SK-N-SH (cell line): ENCODE measurements at regions not wholly inside any gene's neighbourhood (a gene's known extent, or its start where the extent isn't known, plus 50 kb on each side); places are given as distances from the start of the nearest gene placed in this dataset.

Experiments used
- CTCF ChIA-PET: fragments of 300-600, 350-600 bp; formaldehyde crosslinking; extraction: SDS; loops from one replicate; lab custom pipeline; 2021; lab: Yijun Ruan, JAX
- POLR2A ChIA-PET: fragments of 350-600 bp; sonication (Branson Sonifier 250); formaldehyde crosslinking; extraction: SDS; loops from one replicate; lab custom pipeline; 2020; ENCODE audit warnings: antibody characterized with exemption, inconsistent platforms; lab: Yijun Ruan, JAX
- DNase-seq: peaks from one replicate; pipeline ENCODE4 v3.0.0; 2012
- H2AFZ ChIP-seq: fragments of 200-600 bp; sonication (generic); 2 replicates; pipeline ENCODE4 v1.8.1; 2016; ENCODE audit warnings: antibody characterized with exemption, mild to moderate bottlenecking, low read depth
- H3F3A ChIP-seq: fragments of 200-600 bp; sonication (generic); replicated peaks from 2 replicates; pipeline ENCODE3; 2016; ENCODE audit warnings: antibody characterized with exemption, mild to moderate bottlenecking; ENCODE audit not compliant: insufficient read depth
- H3K27ac ChIP-seq, 2 experiments: fragments of 200-500 bp in 1 of 2; fragments of 200-600 bp in 1 of 2; sonication (Bioruptor generic) in 1 of 2; sonication (generic), shearing (Covaris generic) in 1 of 2; 2 replicates each; pipeline versions ENCODE4 v1.5.1 to v1.6.1; 2014 to 2016; ENCODE audit warnings: low read depth in 2 of 2, inconsistent platforms in 1 of 2, low read length in 1 of 2, mild to moderate bottlenecking in 1 of 2, mixed read lengths in 1 of 2
- H3K27me3 ChIP-seq: fragments of 200-600 bp; sonication (generic), shearing (Covaris generic); 2 replicates; pipeline ENCODE4 v1.6.1; 2016; ENCODE audit warnings: mixed run types; ENCODE audit not compliant: insufficient read depth
- H3K36me3 ChIP-seq, 2 experiments: fragments of 200-500 bp in 1 of 2; fragments of 200-600 bp in 1 of 2; sonication (Bioruptor generic) in 1 of 2; sonication (generic) in 1 of 2; replicated peaks in 1 of 2; 2 replicates each; pipeline versions ENCODE3 to v1.5.1; 2014 to 2016; ENCODE audit warnings: low read length in 1 of 2, mild to moderate bottlenecking in 1 of 2; ENCODE audit not compliant: insufficient read depth in 2 of 2, control insufficient read depth in 1 of 2
- H3K4me1 ChIP-seq, 2 experiments: fragments of 200-500 bp in 1 of 2; fragments of 200-600 bp in 1 of 2; sonication (Bioruptor generic) in 1 of 2; sonication (generic), shearing (Covaris generic) in 1 of 2; 2 replicates each; pipeline versions ENCODE4 v1.5.1 to v1.6.1; 2014 to 2016; ENCODE audit warnings: low read depth in 1 of 2, low read length in 1 of 2, mixed run types in 1 of 2; ENCODE audit not compliant: insufficient read depth in 2 of 2, control insufficient read depth in 1 of 2
- H3K4me2 ChIP-seq: fragments of 200-600 bp; sonication (generic), shearing (Covaris generic); 2 replicates; pipeline ENCODE4 v1.6.1; 2017; ENCODE audit warnings: mixed run types
- H3K4me3 ChIP-seq, 2 experiments: fragments of 200-500 bp in 1 of 2; fragments of 200-600 bp in 1 of 2; sonication (Bioruptor generic) in 1 of 2; sonication (generic), shearing (Covaris generic) in 1 of 2; 2 replicates each; pipeline versions ENCODE4 v1.5.1 to v1.8.1; 2014 to 2016; ENCODE audit warnings: low read depth in 2 of 2, inconsistent platforms in 1 of 2, low read length in 1 of 2, mild to moderate bottlenecking in 1 of 2, mixed read lengths in 1 of 2, moderate library complexity in 1 of 2
- H3K79me2 ChIP-seq: fragments of 200-600 bp; sonication (generic); 2 replicates; pipeline ENCODE4 v1.8.1; 2017; ENCODE audit warnings: mild to moderate bottlenecking; ENCODE audit not compliant: insufficient read depth
- H3K9ac ChIP-seq: fragments of 200-600 bp; sonication (generic); 2 replicates; pipeline ENCODE4 v1.6.1; 2017; ENCODE audit warnings: mixed run types
- H3K9me2 ChIP-seq: fragments of 200-600 bp; sonication (generic); 2 replicates; pipeline ENCODE4 v1.6.1; 2017; ENCODE audit warnings: mixed run types
- H3K9me3 ChIP-seq: fragments of 200-600 bp; sonication (generic); 2 replicates; pipeline ENCODE4 v1.6.1; 2017; ENCODE audit warnings: mixed run types, mild to moderate bottlenecking, moderate library complexity
- H4K20me1 ChIP-seq: fragments of 200-600 bp; sonication (generic); 2 replicates; pipeline ENCODE4 v1.6.1; 2017; ENCODE audit warnings: mild to moderate bottlenecking, mixed run types; ENCODE audit not compliant: insufficient read depth
- EZH2phosphoT487 ChIP-seq: fragments of 200-600 bp; sonication (generic); IDR thresholded peaks from 2 replicates; pipeline ENCODE4 v1.6.1; 2017; ENCODE audit warnings: low read depth, mixed run types, mild to moderate bottlenecking, antibody characterized with exemption, moderate library complexity, borderline replicate concordance
- FOXJ3 ChIP-seq: sonication (generic); formaldehyde crosslinking; IDR thresholded peaks from 2 replicates; pipeline ENCODE4 v1.5.1; 2020; ENCODE audit warnings: mild to moderate bottlenecking, missing genetic modification reagents
- JUND ChIP-seq: IDR thresholded peaks from 2 replicates; pipeline ENCODE4 v1.4.0; 2012
- MEF2A ChIP-seq: IDR thresholded peaks from 2 replicates; pipeline ENCODE4 v1.4.0; 2012; ENCODE audit warnings: low read depth, borderline replicate concordance
- MXI1 ChIP-seq: IDR thresholded peaks from 2 replicates; pipeline ENCODE4 v1.6.1; 2012; ENCODE audit warnings: mild to moderate bottlenecking, low read depth, low read length, improper control_type of control experiment
- NFIC ChIP-seq: IDR thresholded peaks from 2 replicates; pipeline ENCODE4 v1.4.0; 2012; ENCODE audit warnings: borderline replicate concordance
- NRF1 ChIP-seq: IDR thresholded peaks from 2 replicates; pipeline ENCODE4 v1.6.1; 2012; ENCODE audit warnings: low read depth, mild to moderate bottlenecking, low read length
- POLR2AphosphoS5 ChIP-seq: IDR thresholded peaks from 2 replicates; pipeline ENCODE4 v1.6.1; 2012; ENCODE audit warnings: low read depth, low read length
- RAD21 ChIP-seq: IDR thresholded peaks from 2 replicates; pipeline ENCODE4 v1.6.1; 2012; ENCODE audit warnings: mild to moderate bottlenecking, low read length
- RCOR1 ChIP-seq: fragments of 150-350 bp; IDR thresholded peaks from 2 replicates; pipeline ENCODE4 v1.6.1; 2017; ENCODE audit warnings: antibody characterized with exemption, low read length
- REST ChIP-seq: IDR thresholded peaks from 2 replicates; pipeline ENCODE4 v1.6.1; 2012; ENCODE audit warnings: mild to moderate bottlenecking, low read depth, low read length, moderate library complexity
- RXRA ChIP-seq: IDR thresholded peaks from 2 replicates; pipeline ENCODE4 v1.4.0; 2012; ENCODE audit warnings: low read depth, mild to moderate bottlenecking, borderline replicate concordance
- SIN3A ChIP-seq: IDR thresholded peaks from 2 replicates; pipeline ENCODE4 v1.6.1; 2012; ENCODE audit warnings: low read depth, mild to moderate bottlenecking, low read length, moderate library complexity, borderline replicate concordance
- SMC3 ChIP-seq: IDR thresholded peaks from 2 replicates; pipeline ENCODE4 v1.6.1; 2012; ENCODE audit warnings: low read depth, low read length, improper control_type of control experiment
- TEAD4 ChIP-seq: IDR thresholded peaks from 2 replicates; pipeline ENCODE4 v1.4.0; 2012; ENCODE audit warnings: mild to moderate bottlenecking, borderline replicate concordance; ENCODE audit not compliant: insufficient read depth
- USF2 ChIP-seq: fragments of 150-350 bp; IDR thresholded peaks from 2 replicates; pipeline ENCODE4 v1.6.1; 2017; ENCODE audit warnings: antibody characterized with exemption, low read length, low read depth, borderline replicate concordance
- YY1 ChIP-seq: IDR thresholded peaks from 2 replicates; pipeline ENCODE4 v1.4.0; 2012; ENCODE audit warnings: low read depth, mild to moderate bottlenecking
- WGBS: methylation state at CpG from one replicate; pipeline ENCODE4 v1.1.6; 2017; ENCODE audit warnings: low lambda C conversion rate; 5-methylcytosine and 5-hydroxymethylcytosine counted together
- TF ChIP-seq, protein P1 (sequence below): fragments of 200-600 bp; sonication (generic); IDR thresholded peaks from 2 replicates; pipeline ENCODE4 v1.6.1; 2017; ENCODE audit warnings: antibody characterized with exemption, mild to moderate bottlenecking, moderate library complexity

GRCh38 chr12:31860401-31860800 is 98.8 kb upstream of the RESF1 start:
- H3F3A ChIP-seq = no peaks in the 10 kb centered on the region
- H3K79me2 ChIP-seq = no peaks in the 10 kb centered on the region
- H3K9ac ChIP-seq = no peak overlapping the region
- H2AFZ ChIP-seq = no peak overlapping the region
- no peaks in the 10 kb centered on the region for H3K27me3 ChIP-seq
- no peak for TF ChIP-seq TEAD4
- TF ChIP-seq NFIC = no peak
- TF ChIP-seq, protein P1, sequence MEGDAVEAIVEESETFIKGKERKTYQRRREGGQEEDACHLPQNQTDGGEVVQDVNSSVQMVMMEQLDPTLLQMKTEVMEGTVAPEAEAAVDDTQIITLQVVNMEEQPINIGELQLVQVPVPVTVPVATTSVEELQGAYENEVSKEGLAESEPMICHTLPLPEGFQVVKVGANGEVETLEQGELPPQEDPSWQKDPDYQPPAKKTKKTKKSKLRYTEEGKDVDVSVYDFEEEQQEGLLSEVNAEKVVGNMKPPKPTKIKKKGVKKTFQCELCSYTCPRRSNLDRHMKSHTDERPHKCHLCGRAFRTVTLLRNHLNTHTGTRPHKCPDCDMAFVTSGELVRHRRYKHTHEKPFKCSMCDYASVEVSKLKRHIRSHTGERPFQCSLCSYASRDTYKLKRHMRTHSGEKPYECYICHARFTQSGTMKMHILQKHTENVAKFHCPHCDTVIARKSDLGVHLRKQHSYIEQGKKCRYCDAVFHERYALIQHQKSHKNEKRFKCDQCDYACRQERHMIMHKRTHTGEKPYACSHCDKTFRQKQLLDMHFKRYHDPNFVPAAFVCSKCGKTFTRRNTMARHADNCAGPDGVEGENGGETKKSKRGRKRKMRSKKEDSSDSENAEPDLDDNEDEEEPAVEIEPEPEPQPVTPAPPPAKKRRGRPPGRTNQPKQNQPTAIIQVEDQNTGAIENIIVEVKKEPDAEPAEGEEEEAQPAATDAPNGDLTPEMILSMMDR = no peak
- TF ChIP-seq YY1 = no peak
- TF ChIP-seq RAD21 = no peak
- TF ChIP-seq RCOR1 = no peak
- no peak for TF ChIP-seq REST
- TF ChIP-seq FOXJ3 (CRISPR knock-in tag) = no peak
- no peak for TF ChIP-seq MEF2A
- TF ChIP-seq USF2 = no peak
- TF ChIP-seq SIN3A = no peak
- no peak for TF ChIP-seq NRF1
- TF ChIP-seq JUND = no peak
- TF ChIP-seq SMC3 = no peak
- no peak for TF ChIP-seq EZH2phosphoT487
- TF ChIP-seq RXRA = no peak
- TF ChIP-seq POLR2AphosphoS5 = no peak
- no peak for TF ChIP-seq MXI1
- H3K9me2 ChIP-seq = no peaks in the 10 kb centered on the region
- 68% methylated on average over 4 of the region's 4 CpGs for WGBS
- H3K27ac ChIP-seq = no peak overlapping the region
- no peaks in the 10 kb centered on the region for H4K20me1 ChIP-seq
- H3K4me3 ChIP-seq = no peak overlapping the region
- H3K4me2 ChIP-seq = no peak overlapping the region
- ChIA-PET POLR2A (no interaction called here), CTCF (no interaction called here)
- H3K4me1 ChIP-seq = no peaks in the 10 kb centered on the region
- H3K36me3 ChIP-seq = no peaks in the 10 kb centered on the region
- H3K9me3 ChIP-seq = no peaks in the 10 kb centered on the region
- no peak for DNase-seq
